ENCODE measurements at regions not wholly inside any gene's neighbourhood (a gene's known extent, or its start where the extent isn't known, plus 50 kb on each side); places are given as distances from the start of the nearest gene placed in this dataset.
A peak's percentile ranks its signal among the peaks of the same experiment; 100 is the strongest.

- DNase-seq (ENCODE audit: low spot score): no peak
- Mint-ChIP-seq H3K27me3 (ENCODE audit: low read depth) (no peaks in the 10 kb centered on the region), H3K9me3 (peaks cover 4% of the 10 kb centered on the region), H3K27ac (no peak overlapping the region), H3K36me3 (ENCODE audit: low read depth) (no peaks in the 10 kb centered on the region), H3K4me3 (ENCODE audit: low read depth) (no peak overlapping the region), H3K4me1 (ENCODE audit: low read depth) (no peaks in the 10 kb centered on the region)
- intact Hi-C loops (cut with micrococcal nuclease): no loop called here
These were observed 67.1 kb upstream of the ERCC4 start for GRCh38 chr16:13852827-13853226.

DNA sequence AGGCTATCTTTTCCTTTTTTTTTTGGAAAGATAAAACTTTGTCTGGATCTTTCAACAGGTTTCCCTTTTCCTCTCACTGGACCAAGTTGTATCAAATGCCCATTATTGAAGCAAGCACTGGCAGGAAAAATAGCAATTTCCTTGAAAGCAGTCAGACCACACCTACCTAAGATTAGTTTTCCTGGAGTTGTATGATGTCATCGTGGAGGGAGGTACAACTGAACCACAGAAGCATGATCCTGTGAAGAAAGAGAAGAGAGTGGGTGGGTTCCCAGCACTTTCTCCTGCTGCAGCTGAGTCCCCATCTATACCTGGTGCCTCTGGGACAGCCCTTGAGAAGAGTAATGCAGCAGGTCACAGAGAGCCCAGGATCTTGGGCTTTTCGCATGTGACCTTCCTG, 63.6 kb upstream of the ERCC4 start:
- H3K4me3 Mint-ChIP-seq (ENCODE audit: low read depth): no peak overlapping the region
- peaks cover 2% of the 10 kb centered on the region for H3K9me3 Mint-ChIP-seq
- no peaks in the 10 kb centered on the region for H3K27me3 Mint-ChIP-seq (ENCODE audit: low read depth)
- no peak for DNase-seq (ENCODE audit: low spot score)
- H3K4me1 Mint-ChIP-seq (ENCODE audit: low read depth): no peaks in the 10 kb centered on the region
- H3K27ac Mint-ChIP-seq: no peak overlapping the region
- H3K36me3 Mint-ChIP-seq (ENCODE audit: low read depth): no peaks in the 10 kb centered on the region
- intact Hi-C loops (cut with micrococcal nuclease): no loop called here

- intact Hi-C loops (cut with micrococcal nuclease): no loop called here
- Mint-ChIP-seq H3K9me3 (no peaks in the 10 kb centered on the region), H3K27me3 (ENCODE audit: low read depth) (no peaks in the 10 kb centered on the region), H3K36me3 (ENCODE audit: low read depth) (no peaks in the 10 kb centered on the region), H3K27ac (no peak overlapping the region), H3K4me3 (ENCODE audit: low read depth) (no peak overlapping the region), H3K4me1 (ENCODE audit: low read depth) (no peaks in the 10 kb centered on the region)
- no peak for DNase-seq (ENCODE audit: low spot score)
These were observed 63.0 kb upstream of the ERCC4 start for GRCh38 chr16:13856811-13857511.

GRCh38 chr16:13858873-13859580, 60.9 kb upstream of the ERCC4 start:
- H3K27me3 Mint-ChIP-seq (ENCODE audit: low read depth): no peaks in the 10 kb centered on the region
- H3K4me3 Mint-ChIP-seq (ENCODE audit: low read depth): no peak overlapping the region
- no peaks in the 10 kb centered on the region for H3K36me3 Mint-ChIP-seq (ENCODE audit: low read depth)
- intact Hi-C loops (cut with micrococcal nuclease): no loop called here
- no peak for DNase-seq (ENCODE audit: low spot score)
- peaks cover 7% of the 10 kb centered on the region for H3K9me3 Mint-ChIP-seq
- no peak overlapping the region for H3K27ac Mint-ChIP-seq
- no peaks in the 10 kb centered on the region for H3K4me1 Mint-ChIP-seq (ENCODE audit: low read depth)

GRCh38 chr16:13863075-13863765, 56.7 kb upstream of the ERCC4 start:
- Mint-ChIP-seq H3K27me3 (ENCODE audit: low read depth) (no peaks in the 10 kb centered on the region), H3K9me3 (peaks cover 7% of the 10 kb centered on the region), H3K27ac (no peak overlapping the region), H3K4me1 (ENCODE audit: low read depth) (no peaks in the 10 kb centered on the region), H3K4me3 (ENCODE audit: low read depth) (no peak overlapping the region), H3K36me3 (ENCODE audit: low read depth) (no peaks in the 10 kb centered on the region)
- intact Hi-C loops (cut with micrococcal nuclease): no loop called here
- DNase-seq (ENCODE audit: low spot score): no peak

DNA sequence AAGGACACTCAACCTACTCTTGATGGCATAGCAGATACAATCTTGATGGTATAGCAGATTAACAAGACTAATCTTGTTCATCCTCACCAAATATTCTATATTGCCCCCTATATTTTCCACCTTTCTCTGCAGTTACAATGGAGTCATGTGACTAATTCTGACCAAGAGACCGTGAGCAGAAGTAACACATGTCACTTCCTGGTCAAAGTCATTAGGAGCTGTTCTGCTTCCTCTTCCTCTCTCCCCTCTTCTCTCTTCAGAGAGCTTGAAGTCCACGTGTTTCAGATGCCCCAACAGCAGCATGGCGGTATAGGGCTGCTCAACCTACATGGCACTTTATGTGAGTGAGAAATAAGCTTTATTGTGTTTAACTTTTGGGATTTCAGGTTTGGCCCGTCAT, 55.3 kb upstream of the ERCC4 start:
- H3K4me1 Mint-ChIP-seq (ENCODE audit: low read depth): no peaks in the 10 kb centered on the region
- H3K27ac Mint-ChIP-seq: no peak overlapping the region
- intact Hi-C loops (cut with micrococcal nuclease): no loop called here
- H3K9me3 Mint-ChIP-seq: peaks cover 7% of the 10 kb centered on the region
- H3K36me3 Mint-ChIP-seq (ENCODE audit: low read depth): no peaks in the 10 kb centered on the region
- H3K4me3 Mint-ChIP-seq (ENCODE audit: low read depth): no peak overlapping the region
- no peak for DNase-seq (ENCODE audit: low spot score)
- no peaks in the 10 kb centered on the region for H3K27me3 Mint-ChIP-seq (ENCODE audit: low read depth)

GRCh38 chr16:13866073-13866472, 53.9 kb upstream of the ERCC4 start:
- peak; percentile 10 for DNase-seq (ENCODE audit: low spot score)
- no peak overlapping the region for H3K4me3 Mint-ChIP-seq (ENCODE audit: low read depth)
- no peak overlapping the region for H3K27ac Mint-ChIP-seq
- intact Hi-C loops (cut with micrococcal nuclease): no loop called here
- peaks cover 7% of the 10 kb centered on the region for H3K9me3 Mint-ChIP-seq
- no peaks in the 10 kb centered on the region for H3K36me3 Mint-ChIP-seq (ENCODE audit: low read depth)
- H3K4me1 Mint-ChIP-seq (ENCODE audit: low read depth): no peaks in the 10 kb centered on the region
- no peaks in the 10 kb centered on the region for H3K27me3 Mint-ChIP-seq (ENCODE audit: low read depth)
